ENCODE measurements at regions not wholly inside any gene's neighbourhood (a gene's known extent, or its start where the extent isn't known, plus 50 kb on each side); places are given as distances from the start of the nearest gene placed in this dataset.

DNA sequence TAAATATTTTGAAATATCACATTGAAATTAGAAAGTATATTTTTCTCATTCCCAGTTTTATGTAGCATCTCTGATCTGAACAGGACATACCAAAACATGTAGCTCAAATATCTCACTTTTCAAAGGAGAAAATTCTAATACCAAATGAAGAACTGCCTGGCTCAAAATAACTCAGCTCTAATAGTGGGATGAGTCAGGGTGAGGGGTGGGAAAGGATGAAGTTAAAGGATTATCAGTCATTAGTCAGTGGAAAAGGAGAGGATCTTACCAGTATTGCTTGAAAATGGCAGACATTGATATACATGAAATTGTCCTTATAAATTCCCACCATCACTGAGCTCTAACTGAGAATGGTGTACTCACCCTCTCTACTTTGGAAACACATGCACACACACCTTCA is 803.2 kb downstream of the RAPGEF2 start:
- Histone ChIP-seq H4K91ac (replicated peaks; ENCODE audit: insufficient read length, low read length) (no peak overlapping the region), H3K27ac (ENCODE audit: low read depth, low read length) (no peak overlapping the region), H2AFZ (ENCODE audit: low read length) (no peak overlapping the region), H3K56ac (replicated peaks; ENCODE audit: insufficient read length, low read depth, low read length) (no peak overlapping the region), H2BK5ac (ENCODE audit: low read depth, low read length) (no peak overlapping the region), H3K4ac (replicated peaks; ENCODE audit: insufficient read length, low read depth, low read length) (no peak overlapping the region), H3K9me3 (ENCODE audit: insufficient read depth in 2 of 2, low read depth in 1 of 2, low read length in 1 of 2) (no peaks in the 10 kb centered on the region), H3K4me2 (ENCODE audit: insufficient read depth in 1 of 2, low read depth in 2 of 2, low read length in 2 of 2) (no peak overlapping the region), H2BK20ac (ENCODE audit: low read length) (no peak overlapping the region), H3K4me1 (replicated peaks in 1 of 4; ENCODE audit: control insufficient read depth in 3 of 4, insufficient read depth in 4 of 4, low read length in 3 of 4) (no peaks in the 10 kb centered on the region), H3K23me2 (ENCODE audit: low read depth, low read length) (no peaks in the 10 kb centered on the region), H3K79me2 (ENCODE audit: control insufficient read depth in 1 of 2, insufficient read depth in 2 of 2, low read length in 2 of 2) (no peaks in the 10 kb centered on the region), H3K14ac (ENCODE audit: insufficient read length) (no peak overlapping the region), H2AK5ac (ENCODE audit: low read depth, low read length) (no peak overlapping the region), H4K5ac (ENCODE audit: insufficient read length, low read depth, low read length) (no peak overlapping the region), H3K9ac (replicated peaks in 1 of 4; ENCODE audit: extremely low read depth in 1 of 4, low read depth in 3 of 4, low read length in 3 of 4) (no peak overlapping the region), H3K79me1 (ENCODE audit: low read depth, low read length) (no peaks in the 10 kb centered on the region), H2BK120ac (replicated peaks; ENCODE audit: low read depth, low read length) (no peak overlapping the region), H3K23ac (ENCODE audit: insufficient read length) (no peak overlapping the region), H3K4me3 (ENCODE audit: extremely low read depth in 1 of 4, insufficient read depth in 2 of 4, low read depth in 3 of 4, low read length in 4 of 4) (no peak overlapping the region), H3K36me3 (ENCODE audit: control insufficient read depth in 2 of 4, insufficient read depth in 4 of 4, low read length in 3 of 4) (no peaks in the 10 kb centered on the region), H4K20me1 (replicated peaks in 1 of 2; ENCODE audit: control insufficient read depth in 1 of 2, insufficient read depth in 2 of 2, low read length in 2 of 2) (no peaks in the 10 kb centered on the region), H2BK15ac (ENCODE audit: low read length) (no peak overlapping the region), H4K8ac (ENCODE audit: extremely low read depth, insufficient read depth, low read length) (no peak overlapping the region), H3K27me3 (replicated peaks in 1 of 4; ENCODE audit: control insufficient read depth in 3 of 4, extremely low read depth in 1 of 4, insufficient read depth in 3 of 4, low read length in 3 of 4) (no peaks in the 10 kb centered on the region), H2BK12ac (ENCODE audit: low read depth, low read length) (no peak overlapping the region), H3K18ac (ENCODE audit: extremely low read depth, low read length) (no peak overlapping the region)
- FAIRE-seq (no peak), DNase-seq (ENCODE audit: low read depth in 1 of 2, low spot score in 2 of 2) (no peak)
- POLR2A ChIA-PET (ENCODE audit: partially characterized antibody) = no interaction called here
- CTCF ChIA-PET (ENCODE audit: partially characterized antibody) = no interaction called here
- TF ChIP-seq SIN3A (conservative IDR thresholded peaks at IDR 0.05 in 1 of 2, IDR thresholded peaks at IDR 0.05 in 1 of 2; ENCODE audit: low read depth in 1 of 2, low read length in 2 of 2) = no peak
- no peak for TF ChIP-seq CEBPB (IDR thresholded peaks at IDR 0.05; ENCODE audit: low read depth, low read length)

All from H1 (cell line).